H1 (cell line): ENCODE measurements at regions not wholly inside any gene's neighbourhood (a gene's known extent, or its start where the extent isn't known, plus 50 kb on each side); places are given as distances from the start of the nearest gene placed in this dataset.

Experiments used
- CTCF ChIA-PET: fragments of 300-600 bp; sonication (Branson Sonifier 250); formaldehyde crosslinking; loops from one replicate; lab custom pipeline; 2021; ENCODE audit not compliant: partially characterized antibody; lab: Charles Lee
- POLR2A ChIA-PET: fragments of 300-600 bp; sonication (Branson Sonifier 250); formaldehyde crosslinking; loops from one replicate; lab custom pipeline; 2021; ENCODE audit warnings: inconsistent platforms; ENCODE audit not compliant: partially characterized antibody; lab: Charles Lee
- DNase-seq, 2 experiments: peaks; one replicate each; pipeline versions ENCODE4 v3.0.0 to v3.0.0-alpha.2; 2010 to 2022; ENCODE audit warnings: low spot score in 2 of 2, low read depth in 1 of 2, mixed read lengths in 1 of 2
- FAIRE-seq: peaks from 2 replicates; lab custom pipeline; 2011; peaks lifted over from hg19 to GRCh38; lab: Jason Lieb, UNC
- H2AFZ ChIP-seq: 2 replicates; pipeline ENCODE4 v1.8.1; 2012; ENCODE audit warnings: low read length, inconsistent platforms
- H2AK5ac ChIP-seq: 2 replicates; pipeline ENCODE4 v1.6.1; 2013; ENCODE audit warnings: low read depth, low read length
- H2BK120ac ChIP-seq: replicated peaks from 2 replicates; pipeline ENCODE3; 2013; ENCODE audit warnings: low read depth, low read length, inconsistent platforms
- H2BK12ac ChIP-seq: 2 replicates; pipeline ENCODE4 v1.6.1; 2013; ENCODE audit warnings: low read depth, low read length
- H2BK15ac ChIP-seq: 2 replicates; pipeline ENCODE4 v1.6.1; 2013; ENCODE audit warnings: low read length
- H2BK20ac ChIP-seq: 2 replicates; pipeline ENCODE4 v1.6.1; 2013; ENCODE audit warnings: low read length
- H2BK5ac ChIP-seq: 2 replicates; pipeline ENCODE4 v1.6.1; 2013; ENCODE audit warnings: low read depth, low read length
- H3K14ac ChIP-seq: 2 replicates; pipeline ENCODE4 v1.6.1; 2013; ENCODE audit warnings: inconsistent platforms; ENCODE audit not compliant: insufficient read length
- H3K18ac ChIP-seq: 2 replicates; pipeline ENCODE4 v1.6.1; 2013; ENCODE audit warnings: low read length; ENCODE audit errors: extremely low read depth
- H3K23ac ChIP-seq: 2 replicates; pipeline ENCODE4 v1.6.1; 2013; ENCODE audit warnings: inconsistent platforms; ENCODE audit not compliant: insufficient read length
- H3K23me2 ChIP-seq: 2 replicates; pipeline ENCODE4 v1.6.1; 2013; ENCODE audit warnings: low read depth, low read length
- H3K27ac ChIP-seq: 2 replicates; pipeline ENCODE4 v1.6.1; 2011; ENCODE audit warnings: low read depth, low read length, inconsistent platforms
- H3K27me3 ChIP-seq, 4 experiments: replicated peaks in 1 of 4; 1 replicate in 1 of 4; 2 replicates in 3 of 4; pipeline versions ENCODE4 v1.6.1 to v1.8.1; 2011 to 2013; ENCODE audit warnings: low read length in 3 of 4, mild to moderate bottlenecking in 3 of 4, inconsistent platforms in 2 of 4, mixed read lengths in 2 of 4, moderate library complexity in 1 of 4; ENCODE audit not compliant: control insufficient read depth in 3 of 4, insufficient read depth in 3 of 4; ENCODE audit errors: extremely low read depth in 1 of 4
- H3K36me3 ChIP-seq, 4 experiments: 2 replicates each; pipeline versions ENCODE4 v1.6.1 to v1.8.1; 2011 to 2013; ENCODE audit warnings: mild to moderate bottlenecking in 4 of 4, low read length in 3 of 4, moderate library complexity in 2 of 4, control low read depth in 1 of 4, inconsistent platforms in 1 of 4; ENCODE audit not compliant: insufficient read depth in 4 of 4, control insufficient read depth in 2 of 4
- H3K4ac ChIP-seq: replicated peaks from 2 replicates; pipeline ENCODE3; 2013; ENCODE audit warnings: low read length, low read depth, mixed read lengths, inconsistent platforms; ENCODE audit not compliant: insufficient read length
- H3K4me1 ChIP-seq, 4 experiments: replicated peaks in 1 of 4; 1 replicate in 1 of 4; 2 replicates in 3 of 4; pipeline versions ENCODE4 v1.6.1 to v1.8.1; 2011 to 2013; ENCODE audit warnings: low read length in 3 of 4, inconsistent platforms in 2 of 4, mixed read lengths in 1 of 4; ENCODE audit not compliant: insufficient read depth in 4 of 4, control insufficient read depth in 3 of 4
- H3K4me2 ChIP-seq, 2 experiments: 2 replicates each; pipeline versions ENCODE4 v1.6.1 to v1.8.1; 2011 to 2013; ENCODE audit warnings: low read depth in 2 of 2, low read length in 2 of 2, control low read depth in 1 of 2, inconsistent platforms in 1 of 2, mild to moderate bottlenecking in 1 of 2; ENCODE audit not compliant: insufficient read depth in 1 of 2
- H3K4me3 ChIP-seq, 4 experiments: fragments of 200-600, 300-600 bp in 1 of 4; sonication (generic), shearing (Covaris generic), sonication (Bioruptor Twin) in 1 of 4; 2 replicates each; pipeline versions ENCODE4 v1.5.1 to v1.8.1; 2011 to 2016; ENCODE audit warnings: low read length in 4 of 4, low read depth in 3 of 4, control low read depth in 2 of 4, inconsistent platforms in 2 of 4, mild to moderate bottlenecking in 2 of 4, mixed read lengths in 1 of 4, moderate library complexity in 1 of 4; ENCODE audit not compliant: insufficient read depth in 2 of 4; ENCODE audit errors: extremely low read depth in 1 of 4
- H3K56ac ChIP-seq: replicated peaks from 2 replicates; pipeline ENCODE3; 2013; ENCODE audit warnings: low read depth, mild to moderate bottlenecking, mixed read lengths, low read length, inconsistent platforms; ENCODE audit not compliant: insufficient read length
- H3K79me1 ChIP-seq: 2 replicates; pipeline ENCODE4 v1.6.1; 2013; ENCODE audit warnings: low read depth, low read length, control low read depth
- H3K79me2 ChIP-seq, 2 experiments: 2 replicates each; pipeline versions ENCODE4 v1.6.1 to v1.8.1; 2012 to 2013; ENCODE audit warnings: low read length in 2 of 2, mild to moderate bottlenecking in 2 of 2, inconsistent platforms in 1 of 2; ENCODE audit not compliant: insufficient read depth in 2 of 2, control insufficient read depth in 1 of 2
- H3K9ac ChIP-seq, 4 experiments: replicated peaks in 1 of 4; 1 replicate in 1 of 4; 2 replicates in 3 of 4; pipeline versions ENCODE4 v1.6.1 to v1.8.1; 2011 to 2013; ENCODE audit warnings: low read depth in 3 of 4, low read length in 3 of 4, control low read depth in 2 of 4, mild to moderate bottlenecking in 2 of 4, moderate library complexity in 2 of 4, inconsistent platforms in 1 of 4; ENCODE audit errors: extremely low read depth in 1 of 4
- H3K9me3 ChIP-seq, 2 experiments: 2 replicates each; pipeline versions ENCODE4 v1.6.1 to v1.8.1; 2012 to 2013; ENCODE audit warnings: mild to moderate bottlenecking in 2 of 2, moderate library complexity in 2 of 2, control low read depth in 1 of 2, inconsistent platforms in 1 of 2, low read depth in 1 of 2, low read length in 1 of 2, mixed read lengths in 1 of 2; ENCODE audit not compliant: insufficient read depth in 2 of 2
- H4K20me1 ChIP-seq, 2 experiments: replicated peaks in 1 of 2; 2 replicates each; pipeline versions ENCODE3 to v1.8.1; 2011 to 2013; ENCODE audit warnings: inconsistent platforms in 2 of 2, low read length in 2 of 2, mild to moderate bottlenecking in 1 of 2; ENCODE audit not compliant: insufficient read depth in 2 of 2, control insufficient read depth in 1 of 2
- H4K5ac ChIP-seq: 2 replicates; pipeline ENCODE4 v1.6.1; 2013; ENCODE audit warnings: low read length, low read depth, mixed read lengths, inconsistent platforms; ENCODE audit not compliant: insufficient read length
- H4K8ac ChIP-seq: 2 replicates; pipeline ENCODE4 v1.8.0; 2013; ENCODE audit warnings: mild to moderate bottlenecking, moderate library complexity, low read length, inconsistent platforms; ENCODE audit not compliant: insufficient read depth; ENCODE audit errors: extremely low read depth
- H4K91ac ChIP-seq: replicated peaks from 2 replicates; pipeline ENCODE3; 2013; ENCODE audit warnings: low read length, mixed read lengths, inconsistent platforms; ENCODE audit not compliant: insufficient read length
- ASH2L ChIP-seq: fragments of 200-600, 300-600 bp; sonication (generic); IDR thresholded peaks from one replicate; pipeline ENCODE4 v1.7.1; 2017; ENCODE audit warnings: low read length
- CBX8 ChIP-seq: fragments of 300-800, 300-1000 bp; sonication (generic); IDR thresholded peaks from 2 replicates; pipeline ENCODE4 v1.7.1; 2016; ENCODE audit warnings: low read depth, low read length, borderline replicate concordance
- RBBP5 ChIP-seq: IDR thresholded peaks from 2 replicates; pipeline ENCODE4 v1.7.1; 2012; ENCODE audit warnings: low read depth, mild to moderate bottlenecking, inconsistent platforms, low read length, moderate library complexity, borderline replicate concordance
- SAP30 ChIP-seq: fragments of 300-600 bp; sonication (generic); IDR thresholded peaks from 2 replicates; pipeline ENCODE4 v1.7.1; 2012; ENCODE audit warnings: low read length, moderate library complexity, mild to moderate bottlenecking, inconsistent platforms; ENCODE audit not compliant: insufficient read depth, insufficient replicate concordance
- SP4 ChIP-seq: IDR thresholded peaks from 2 replicates; pipeline ENCODE4 v1.6.1; 2012; ENCODE audit warnings: low read length, inconsistent platforms
- TAF7 ChIP-seq: optimal IDR thresholded peaks from 2 replicates; pipeline ENCODE3; 2011; ENCODE audit warnings: low read depth, mild to moderate bottlenecking, inconsistent platforms, low read length, moderate library complexity, borderline replicate concordance
- WGBS, 2 experiments: shearing (Covaris generic) in 1 of 2; methylation state at CpG; one replicate each; pipeline versions ENCODE4 v1.1.6 to v1.1.7; 2013 to 2015; ENCODE audit warnings: low lambda C conversion rate in 2 of 2, mixed read lengths in 2 of 2, inconsistent platforms in 1 of 2, low coverage in 1 of 2, missing lambda C conversion rate in 1 of 2; ENCODE audit not compliant: insufficient replicate concordance in 2 of 2, insufficient coverage in 1 of 2, insufficient read length in 1 of 2; ENCODE audit errors: extremely low coverage in 1 of 2, missing lambda C conversion rate in 1 of 2; 5-methylcytosine and 5-hydroxymethylcytosine counted together

- H4K8ac ChIP-seq = no peak overlapping the region
- no peak overlapping the region for H3K23ac ChIP-seq
- no peaks in the 10 kb centered on the region for H3K27me3 ChIP-seq
- no peak overlapping the region for H3K18ac ChIP-seq
- no peaks in the 10 kb centered on the region for H3K79me1 ChIP-seq
- no peak overlapping the region for H3K14ac ChIP-seq
- H2BK120ac ChIP-seq = no peak overlapping the region
- H3K9me3 ChIP-seq = peaks cover 0 to 3% of the 10 kb centered on the region in 2 experiments; a peak in 1 of 4 replicates
- no peaks in the 10 kb centered on the region for H3K4me1 ChIP-seq
- ChIA-PET POLR2A (no interaction called here), CTCF (no interaction called here)
- H2BK20ac ChIP-seq = no peak overlapping the region
- no peak overlapping the region for H2AK5ac ChIP-seq
- DNase-seq = no peak
- H3K27ac ChIP-seq = no peak overlapping the region
- H4K20me1 ChIP-seq = no peaks in the 10 kb centered on the region
- no peak overlapping the region for H3K4me2 ChIP-seq
- no peak for TF ChIP-seq CBX8
- TF ChIP-seq RBBP5 = no peak
- TF ChIP-seq ASH2L = no peak
- TF ChIP-seq SP4 = no peak
- no peak for TF ChIP-seq TAF7
- TF ChIP-seq SAP30 = no peak
- H3K4ac ChIP-seq = no peak overlapping the region
- H2BK5ac ChIP-seq = no peak overlapping the region
- H3K56ac ChIP-seq = no peak overlapping the region
- 63% methylated on average over 2 of the region's 2 CpGs; no CpG with 5 or more reads in 1 of the 2 experiments for WGBS, 2 experiments
- FAIRE-seq = no peak
- no peaks in the 10 kb centered on the region for H3K23me2 ChIP-seq
- H3K79me2 ChIP-seq = no peaks in the 10 kb centered on the region
- H4K5ac ChIP-seq = no peak overlapping the region
- no peak overlapping the region for H4K91ac ChIP-seq
- H3K9ac ChIP-seq = no peak overlapping the region
- H3K4me3 ChIP-seq = no peak overlapping the region
- H2BK15ac ChIP-seq = no peak overlapping the region
- no peak overlapping the region for H2BK12ac ChIP-seq
- no peak overlapping the region for H2AFZ ChIP-seq
- H3K36me3 ChIP-seq = no peaks in the 10 kb centered on the region
Measured at GRCh38 chr2:20934236-20934635, 109.6 kb downstream of the APOB start.
